ENCODE measurements at regions not wholly inside any gene's neighbourhood (a gene's known extent, or its start where the extent isn't known, plus 50 kb on each side); places are given as distances from the start of the nearest gene placed in this dataset.
"Not testable (repeated sequence)": the region's sequence is repeated elsewhere in the genome, so short reads cannot be mapped to it uniquely, and the experiment has no call there.

DNA sequence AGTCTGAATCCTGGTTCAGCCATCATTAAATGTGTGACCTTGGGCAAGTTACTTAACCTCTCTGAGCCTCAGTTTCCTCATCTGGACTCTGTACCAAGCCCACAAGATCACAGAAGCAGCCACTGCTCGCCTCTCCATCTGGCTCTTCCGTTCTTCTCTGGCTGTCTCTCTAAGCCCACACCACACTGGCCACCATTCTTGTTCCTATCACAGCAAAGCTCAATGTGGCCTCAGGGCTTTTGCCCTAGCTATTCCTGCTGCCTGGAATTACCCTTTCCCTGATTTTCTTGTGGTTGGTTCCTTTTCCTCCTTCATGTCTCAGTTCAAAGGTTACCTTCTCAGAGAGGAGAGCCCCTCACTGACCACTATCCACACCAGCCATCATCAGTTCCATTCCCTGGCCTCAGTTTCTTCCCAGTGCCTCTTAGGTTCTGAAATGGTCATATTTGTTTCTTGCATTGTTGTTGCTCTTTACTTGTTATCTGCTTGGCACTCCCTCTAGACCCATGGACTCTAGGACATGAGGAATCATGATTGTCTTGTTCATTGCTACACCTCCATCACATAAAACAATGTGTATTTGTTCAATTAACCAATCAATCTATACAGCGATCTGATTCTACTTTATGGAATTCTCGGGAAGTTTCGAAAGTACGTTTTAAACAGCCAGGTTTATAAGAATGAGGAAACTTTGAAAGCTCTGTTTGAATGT is 56.5 kb upstream of the PTPN1 start:
- no peak for DNase-seq

GRCh38 chr20:50455245-50455644 is 54.9 kb upstream of the PTPN1 start:
- DNase-seq: not testable (repeated sequence)

DNA sequence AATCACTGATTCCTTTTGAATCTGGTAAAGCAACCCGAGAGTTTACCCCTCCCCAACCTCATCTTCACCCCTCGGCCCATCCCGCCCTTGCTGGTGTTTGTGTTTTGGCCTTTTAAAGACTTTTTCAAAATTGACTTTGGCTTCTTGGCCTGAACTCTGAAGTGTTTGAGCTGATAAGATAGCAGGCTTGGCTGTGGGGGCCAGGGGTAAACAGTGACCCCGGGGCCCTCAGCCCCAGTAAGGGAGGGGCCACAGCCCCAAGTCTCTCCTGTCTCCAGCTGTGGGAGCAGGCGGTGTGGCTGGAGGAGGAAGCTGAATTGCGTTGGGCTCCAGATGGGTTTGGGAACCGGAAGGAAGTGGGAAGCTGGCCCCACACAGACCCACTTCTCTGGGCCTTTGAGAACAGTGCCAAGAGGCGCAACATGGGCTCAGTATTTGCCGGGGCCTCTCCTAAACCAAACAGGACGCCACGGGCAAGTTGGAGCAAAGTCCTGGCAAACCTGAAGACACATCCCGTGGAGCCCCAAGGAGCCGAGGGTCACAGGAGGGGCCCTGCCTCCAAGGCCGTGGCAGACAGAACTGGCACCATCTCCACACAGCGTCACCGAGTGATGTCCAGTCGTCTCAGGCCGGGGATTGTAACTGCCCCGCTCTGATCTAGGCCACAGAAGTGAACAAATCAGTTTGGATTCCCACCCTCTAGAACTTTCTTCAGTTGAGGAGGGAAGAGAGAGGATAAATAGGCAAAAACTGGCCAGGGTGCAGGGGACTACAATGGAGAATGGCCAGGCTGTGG is 54.3 kb upstream of the PTPN1 start:
- DNase-seq: no peak

DNA sequence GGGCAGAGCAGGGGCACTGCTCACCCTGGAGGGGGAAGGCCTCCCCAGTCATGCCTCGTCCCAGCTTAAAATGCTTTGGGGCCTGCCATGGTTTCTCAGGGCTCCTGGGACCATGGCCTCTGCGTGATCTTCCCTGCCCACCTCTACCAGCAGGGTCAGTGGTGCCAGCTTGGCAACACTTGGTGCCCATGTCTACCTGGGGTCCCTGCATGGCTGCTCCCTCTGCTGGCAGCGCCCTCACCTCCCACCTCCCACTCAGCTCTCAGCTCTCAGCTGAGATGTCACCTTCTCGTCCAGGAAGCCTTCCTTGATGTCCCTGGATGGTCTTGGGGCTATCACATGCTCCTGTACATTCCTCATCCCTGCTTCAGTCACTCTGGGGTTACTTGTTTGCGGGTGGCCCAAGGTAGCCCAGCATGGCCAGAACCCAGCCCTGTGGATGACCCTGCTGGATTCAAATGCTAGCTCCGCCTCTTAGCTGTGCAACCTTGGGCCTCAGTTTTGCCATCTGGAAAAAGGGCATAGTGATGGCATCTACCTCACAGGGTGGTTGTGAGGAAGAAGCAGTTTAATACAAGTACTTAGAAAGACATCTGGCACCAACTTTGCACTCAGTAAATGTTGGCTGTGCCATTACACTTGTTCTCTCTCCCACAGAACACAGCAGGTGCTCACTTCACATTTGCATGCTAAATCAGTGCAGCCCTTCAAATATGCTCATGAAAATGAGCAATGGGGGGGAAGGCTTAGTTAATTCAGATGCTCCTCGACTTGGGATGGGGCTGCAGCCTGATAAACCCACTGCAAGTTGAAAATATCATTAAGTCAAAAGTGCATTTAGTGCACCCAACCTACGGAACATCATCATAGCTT is 53.5 kb upstream of the PTPN1 start:
- no peak for DNase-seq

GRCh38 chr20:50459124-50459918 is 50.9 kb upstream of the PTPN1 start:
- DNase-seq: no peak

DNA sequence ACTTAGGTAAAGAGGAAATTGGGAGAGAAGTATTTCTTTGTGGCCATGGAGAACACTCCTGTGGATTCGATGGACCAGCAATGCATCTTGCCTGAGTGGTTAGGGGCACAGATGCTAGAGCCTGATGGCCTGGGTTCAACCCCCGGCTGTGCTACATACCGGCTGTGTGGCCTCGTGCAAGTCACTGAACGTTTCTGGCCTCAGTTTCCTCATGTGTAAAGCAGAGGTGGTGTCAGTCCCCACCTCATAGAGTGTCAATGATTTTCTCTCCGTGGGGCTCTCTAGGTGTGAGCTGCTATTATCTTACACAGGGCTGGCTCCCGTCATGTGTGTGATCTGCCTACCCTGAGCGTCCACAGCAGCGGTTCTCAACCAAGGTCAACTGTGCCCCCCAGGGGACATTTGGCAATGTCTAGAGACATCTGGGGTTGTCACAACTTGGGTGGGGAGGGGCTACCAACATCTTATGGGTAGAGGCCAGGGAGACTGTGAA is 50.0 kb upstream of the PTPN1 start:
- DNase-seq: no peak
